IMR-90 (cell line): ENCODE measurements at regions not wholly inside any gene's neighbourhood (a gene's known extent, or its start where the extent isn't known, plus 50 kb on each side); places are given as distances from the start of the nearest gene placed in this dataset.

ENCODE experiments used
- ATAC-seq: fragments of 200-7000 bp; cut with Tn5 transposase; 2 replicates; pipeline ENCODE4 v1.9.1; 2020; ENCODE audit warnings: low read depth, mild to moderate bottlenecking, moderate library complexity
- BruUV-seq: library from RNA; stranded (reverse); fragments of 400-500 nt; replicated peaks from 2 replicates; lab custom pipeline; 2021; lab: Mats Ljungman, UMichigan
- CTCF ChIA-PET: fragments of 300-600 bp; formaldehyde crosslinking; extraction: SDS; loops from one replicate; lab custom pipeline; 2021; ENCODE audit warnings: antibody characterized with exemption; lab: Yijun Ruan, JAX
- POLR2A ChIA-PET: fragments of 300-600 bp; sonication (Branson Sonifier 250); formaldehyde crosslinking; loops from one replicate; lab custom pipeline; 2022; ENCODE audit warnings: antibody characterized with exemption; ENCODE audit not compliant: unreplicated experiment; lab: Charles Lee
- DNase-seq: peaks from one replicate; pipeline ENCODE4 v3.0.0; 2013
- H2AFZ ChIP-seq: replicated peaks from 2 replicates; pipeline ENCODE3; 2013; ENCODE audit warnings: low read length, mild to moderate bottlenecking; ENCODE audit not compliant: poor library complexity
- H2AK5ac ChIP-seq: 2 replicates; pipeline ENCODE4 v1.6.1; 2013; ENCODE audit warnings: low read depth, low read length, inconsistent platforms
- H2AK9ac ChIP-seq: replicated peaks from 2 replicates; pipeline ENCODE3; 2013; ENCODE audit warnings: mild to moderate bottlenecking, low read depth, low read length, moderate library complexity; ENCODE audit not compliant: poor library complexity
- H2BK120ac ChIP-seq: 2 replicates; pipeline ENCODE4 v1.6.1; 2013; ENCODE audit warnings: low read depth, low read length, inconsistent platforms
- H2BK15ac ChIP-seq: 3 replicates; pipeline ENCODE4 v1.6.1; 2013; ENCODE audit warnings: low read depth, low read length, inconsistent platforms
- H2BK20ac ChIP-seq: 2 replicates; pipeline ENCODE4 v1.6.1; 2013; ENCODE audit warnings: low read depth, mild to moderate bottlenecking, inconsistent platforms, low read length, moderate library complexity
- H2BK5ac ChIP-seq: 2 replicates; pipeline ENCODE4 v1.6.1; 2013; ENCODE audit warnings: mild to moderate bottlenecking, low read depth, low read length, inconsistent platforms; ENCODE audit not compliant: poor library complexity, severe bottlenecking
- H3K14ac ChIP-seq: replicated peaks from 2 replicates; pipeline ENCODE4 v1.6.1; 2013; ENCODE audit warnings: low read depth, low read length, inconsistent platforms
- H3K18ac ChIP-seq: 2 replicates; pipeline ENCODE4 v1.6.1; 2013; ENCODE audit warnings: low read depth, low read length, control low read depth
- H3K23ac ChIP-seq: 2 replicates; pipeline ENCODE4 v1.6.1; 2013; ENCODE audit warnings: low read depth, low read length, inconsistent platforms
- H3K27ac ChIP-seq: 2 replicates; pipeline ENCODE4 v1.5.1; 2013; ENCODE audit warnings: mild to moderate bottlenecking, control low read depth, low read length; ENCODE audit not compliant: insufficient read depth
- H3K27me3 ChIP-seq: 2 replicates; pipeline ENCODE4 v1.6.1; 2013; ENCODE audit warnings: low read length; ENCODE audit not compliant: control insufficient read depth, insufficient read depth
- H3K36me3 ChIP-seq: 2 replicates; pipeline ENCODE4 v1.6.1; 2013; ENCODE audit warnings: low read length, mixed read lengths; ENCODE audit not compliant: control insufficient read depth, insufficient read depth
- H3K4ac ChIP-seq: 2 replicates; pipeline ENCODE4 v1.6.1; 2013; ENCODE audit warnings: low read depth, low read length, inconsistent platforms
- H3K4me1 ChIP-seq: 2 replicates; pipeline ENCODE4 v1.6.1; 2013; ENCODE audit warnings: low read length, mixed read lengths; ENCODE audit not compliant: control insufficient read depth, insufficient read depth
- H3K4me2 ChIP-seq: 2 replicates; pipeline ENCODE4 v1.6.1; 2013; ENCODE audit warnings: low read depth, mild to moderate bottlenecking, control low read depth, low read length, moderate library complexity
- H3K4me3 ChIP-seq: 2 replicates; pipeline ENCODE4 v1.5.1; 2013; ENCODE audit warnings: low read depth, mild to moderate bottlenecking, control low read depth, low read length, moderate library complexity; ENCODE audit not compliant: insufficient read depth
- H3K56ac ChIP-seq: 2 replicates; pipeline ENCODE4 v1.6.1; 2013; ENCODE audit warnings: low read length, inconsistent platforms; ENCODE audit not compliant: insufficient read depth; ENCODE audit errors: extremely low read depth
- H3K79me1 ChIP-seq, 2 experiments: 2 replicates each; pipeline ENCODE4 v1.6.1; 2013; ENCODE audit warnings: low read length in 2 of 2, inconsistent platforms in 1 of 2, low read depth in 1 of 2
- H3K9ac ChIP-seq: 2 replicates; pipeline ENCODE4 v1.6.1; 2013; ENCODE audit warnings: low read depth, low read length, control low read depth
- H3K9me1 ChIP-seq: 2 replicates; pipeline ENCODE4 v1.6.1; 2013; ENCODE audit warnings: low read length, inconsistent platforms; ENCODE audit not compliant: insufficient read depth
- H3K9me3 ChIP-seq: 2 replicates; pipeline ENCODE4 v1.6.1; 2013; ENCODE audit warnings: low read length; ENCODE audit not compliant: control insufficient read depth, insufficient read depth
- H4K20me1 ChIP-seq: 2 replicates; pipeline ENCODE4 v1.6.1; 2013; ENCODE audit warnings: low read length, inconsistent platforms; ENCODE audit not compliant: insufficient read depth
- H4K5ac ChIP-seq: 2 replicates; pipeline ENCODE4 v1.6.1; 2013; ENCODE audit warnings: mild to moderate bottlenecking, low read depth, low read length, control low read depth
- H4K8ac ChIP-seq, 2 experiments: 2 replicates each; pipeline ENCODE4 v1.6.1; 2013; ENCODE audit warnings: low read depth in 2 of 2, low read length in 2 of 2, control low read depth in 1 of 2, inconsistent platforms in 1 of 2
- H4K91ac ChIP-seq: 2 replicates; pipeline ENCODE4 v1.6.1; 2013; ENCODE audit warnings: low read depth, low read length, inconsistent platforms; ENCODE audit not compliant: insufficient read depth
- CEBPB ChIP-seq: IDR thresholded peaks from 2 replicates; pipeline ENCODE4 v1.6.1; 2012; ENCODE audit warnings: low read depth, low read length, improper control_type of control experiment
- CHD1 ChIP-seq: IDR thresholded peaks from 2 replicates; pipeline ENCODE4 v1.6.1; 2012; ENCODE audit warnings: low read depth, low read length, improper control_type of control experiment
- MAZ ChIP-seq: IDR thresholded peaks from 2 replicates; pipeline ENCODE4 v1.6.1; 2012; ENCODE audit warnings: low read depth, mild to moderate bottlenecking, low read length, improper control_type of control experiment, moderate library complexity, borderline replicate concordance
- NFE2L2 ChIP-seq: fragments of 150-350 bp; IDR thresholded peaks from 2 replicates; pipeline ENCODE4 v1.6.1; 2016; ENCODE audit warnings: low read depth, mild to moderate bottlenecking, low read length
- RAD21 ChIP-seq: IDR thresholded peaks from 2 replicates; pipeline ENCODE4 v1.6.1; 2012; ENCODE audit warnings: low read length, improper control_type of control experiment
- RFX5 ChIP-seq: IDR thresholded peaks from 2 replicates; pipeline ENCODE4 v1.8.0; 2012; ENCODE audit warnings: low read depth, mild to moderate bottlenecking, low read length, moderate library complexity
- USF2 ChIP-seq: fragments of 150-350 bp; IDR thresholded peaks from 2 replicates; pipeline ENCODE4 v1.6.1; 2017; ENCODE audit warnings: mild to moderate bottlenecking, antibody characterized with exemption, low read length, low read depth
- WGBS, 2 experiments: methylation state at CpG; one replicate each; pipeline versions ENCODE4 v1.1.5 to v1.1.7; 2013; ENCODE audit warnings: missing lambda C conversion rate in 2 of 2; ENCODE audit not compliant: insufficient read length in 1 of 2; ENCODE audit errors: extremely low coverage in 2 of 2; 5-methylcytosine and 5-hydroxymethylcytosine counted together
- dilution Hi-C: fragments of 300-500 bp; cut with HindIII; formaldehyde crosslinking; loops from one replicate; pipeline ENCODE4 v1.14.3; 2018; ENCODE audit warnings: low sequenced_read_pairs; ENCODE audit not compliant: unreplicated experiment
- in situ Hi-C: fragments of 300-500 bp; cut with MboI; formaldehyde crosslinking; loops from 3 replicates; pipeline ENCODE4 v1.14.3; 2019; ENCODE audit warnings: low sequenced_read_pairs, inconsistent platforms, mixed read lengths
- intact Hi-C: fragments of 100-400 bp; cut with micrococcal nuclease; formaldehyde crosslinking; loops from 2 replicates; pipeline ENCODE4 v1.10.0; 2022
- TF ChIP-seq, protein P1 (sequence below): fragments of 150-350 bp; IDR thresholded peaks from 2 replicates; pipeline ENCODE4 v1.6.1; 2016; ENCODE audit warnings: low read depth, mild to moderate bottlenecking, low read length, moderate library complexity, borderline replicate concordance

- ATAC-seq, result no peak
- in situ Hi-C loops, result no loop called here
- no peak overlapping the region for H2AK5ac ChIP-seq
- H3K23ac ChIP-seq, result no peak overlapping the region
- H3K4ac ChIP-seq, result no peak overlapping the region
- no peaks in the 10 kb centered on the region for H3K9me1 ChIP-seq
- no peaks in the 10 kb centered on the region for H4K20me1 ChIP-seq
- no peak overlapping the region for H4K8ac ChIP-seq
- H2AFZ ChIP-seq, result no peak overlapping the region
- no peak overlapping the region for H3K14ac ChIP-seq
- no peak overlapping the region for H2AK9ac ChIP-seq
- POLR2A ChIA-PET, result no interaction called here
- H4K91ac ChIP-seq, result no peak overlapping the region
- CTCF ChIA-PET, result no interaction called here
- BruUV-seq, result no TSS peak
- H3K36me3 ChIP-seq, result no peaks in the 10 kb centered on the region
- no peak overlapping the region for H2BK15ac ChIP-seq
- H2BK20ac ChIP-seq, result no peak overlapping the region
- WGBS, 2 experiments, result no CpG with 5 or more reads among the region's 3 CpGs
- H3K9me3 ChIP-seq, result no peaks in the 10 kb centered on the region
- intact Hi-C loops, result no loop called here
- H3K4me2 ChIP-seq, result no peak overlapping the region
- H3K27me3 ChIP-seq, result no peaks in the 10 kb centered on the region
- dilution Hi-C loops, result no loop called here
- H2BK5ac ChIP-seq, result no peak overlapping the region
- H3K9ac ChIP-seq, result no peak overlapping the region
- H3K27ac ChIP-seq, result no peak overlapping the region
- H4K5ac ChIP-seq, result no peak overlapping the region
- no peak overlapping the region for H3K18ac ChIP-seq
- no peak overlapping the region for H3K56ac ChIP-seq
- TF ChIP-seq NFE2L2, result no peak
- no peak for TF ChIP-seq MAZ
- TF ChIP-seq USF2, result no peak
- TF ChIP-seq RFX5, result no peak
- TF ChIP-seq CEBPB, result no peak
- TF ChIP-seq, protein P1, sequence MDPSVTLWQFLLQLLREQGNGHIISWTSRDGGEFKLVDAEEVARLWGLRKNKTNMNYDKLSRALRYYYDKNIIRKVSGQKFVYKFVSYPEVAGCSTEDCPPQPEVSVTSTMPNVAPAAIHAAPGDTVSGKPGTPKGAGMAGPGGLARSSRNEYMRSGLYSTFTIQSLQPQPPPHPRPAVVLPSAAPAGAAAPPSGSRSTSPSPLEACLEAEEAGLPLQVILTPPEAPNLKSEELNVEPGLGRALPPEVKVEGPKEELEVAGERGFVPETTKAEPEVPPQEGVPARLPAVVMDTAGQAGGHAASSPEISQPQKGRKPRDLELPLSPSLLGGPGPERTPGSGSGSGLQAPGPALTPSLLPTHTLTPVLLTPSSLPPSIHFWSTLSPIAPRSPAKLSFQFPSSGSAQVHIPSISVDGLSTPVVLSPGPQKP, result no peak
- no peak for TF ChIP-seq CHD1
- TF ChIP-seq RAD21, result no peak
- DNase-seq, result no peak
- H2BK120ac ChIP-seq, result no peak overlapping the region
- H3K79me1 ChIP-seq, result no peaks in the 10 kb centered on the region
- H3K4me3 ChIP-seq, result no peak overlapping the region
- H3K4me1 ChIP-seq, result no peaks in the 10 kb centered on the region
Measured at GRCh38 chr9:102832814-102833213, 162.3 kb upstream of the CYLC2 start.
